ENCODE measurements at regions not wholly inside any gene's neighbourhood (a gene's known extent, or its start where the extent isn't known, plus 50 kb on each side); places are given as distances from the start of the nearest gene placed in this dataset.

DNA sequence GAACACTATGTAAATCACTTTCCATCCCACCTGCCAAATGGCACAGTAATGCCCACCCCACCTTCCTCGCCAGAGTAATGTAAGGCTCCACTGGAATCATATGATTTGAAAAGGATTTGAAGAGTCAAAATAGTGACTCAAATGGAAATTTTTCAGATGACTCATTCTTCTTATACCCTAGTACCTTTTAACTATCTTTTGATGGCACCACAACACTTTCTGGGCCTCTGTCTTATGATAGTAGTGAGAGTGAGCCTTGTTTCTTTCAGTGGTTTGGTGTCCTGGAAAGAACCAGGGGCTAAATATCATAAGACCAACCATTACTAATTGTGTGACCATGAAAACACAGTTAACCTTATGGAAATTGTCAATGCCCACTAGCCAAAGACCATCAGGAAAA lies 235.4 kb upstream of the SLC14A2 start:
- TF ChIP-seq, protein P1, sequence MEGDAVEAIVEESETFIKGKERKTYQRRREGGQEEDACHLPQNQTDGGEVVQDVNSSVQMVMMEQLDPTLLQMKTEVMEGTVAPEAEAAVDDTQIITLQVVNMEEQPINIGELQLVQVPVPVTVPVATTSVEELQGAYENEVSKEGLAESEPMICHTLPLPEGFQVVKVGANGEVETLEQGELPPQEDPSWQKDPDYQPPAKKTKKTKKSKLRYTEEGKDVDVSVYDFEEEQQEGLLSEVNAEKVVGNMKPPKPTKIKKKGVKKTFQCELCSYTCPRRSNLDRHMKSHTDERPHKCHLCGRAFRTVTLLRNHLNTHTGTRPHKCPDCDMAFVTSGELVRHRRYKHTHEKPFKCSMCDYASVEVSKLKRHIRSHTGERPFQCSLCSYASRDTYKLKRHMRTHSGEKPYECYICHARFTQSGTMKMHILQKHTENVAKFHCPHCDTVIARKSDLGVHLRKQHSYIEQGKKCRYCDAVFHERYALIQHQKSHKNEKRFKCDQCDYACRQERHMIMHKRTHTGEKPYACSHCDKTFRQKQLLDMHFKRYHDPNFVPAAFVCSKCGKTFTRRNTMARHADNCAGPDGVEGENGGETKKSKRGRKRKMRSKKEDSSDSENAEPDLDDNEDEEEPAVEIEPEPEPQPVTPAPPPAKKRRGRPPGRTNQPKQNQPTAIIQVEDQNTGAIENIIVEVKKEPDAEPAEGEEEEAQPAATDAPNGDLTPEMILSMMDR (IDR thresholded peaks at IDR 0.05 in 2 of 3, conservative IDR thresholded peaks at IDR 0.05 in 1 of 3; ENCODE audit: control insufficient read depth in 2 of 3, extremely low read depth in 1 of 3, insufficient read depth in 1 of 3, low read depth in 3 of 3, low read length in 3 of 3) = no peak
- TF ChIP-seq HCFC1 (IDR thresholded peaks at IDR 0.05; ENCODE audit: low read length) (no peak), FOXM1 (IDR thresholded peaks at IDR 0.05; ENCODE audit: low read depth, low read length) (no peak), NR2C1 (IDR thresholded peaks at IDR 0.05) (no peak), ZNF24 (IDR thresholded peaks at IDR 0.05) (no peak), MXI1 (IDR thresholded peaks at IDR 0.05; ENCODE audit: low read depth, low read length) (no peak), CEBPB (IDR thresholded peaks at IDR 0.05; ENCODE audit: borderline replicate concordance in 1 of 2, low read depth in 2 of 2, low read length in 2 of 2) (no peak), NFIC (IDR thresholded peaks at IDR 0.05; ENCODE audit: low read depth, low read length) (peak; percentile 48; the same call in 1 of the 2 replicates)

All from GM12878 (cell line).